Colonic mucosa (tissue), 4 donors: ENCODE measurements at regions not wholly inside any gene's neighbourhood (a gene's known extent, or its start where the extent isn't known, plus 50 kb on each side); places are given as distances from the start of the nearest gene placed in this dataset.

Experiments
- DNase-seq: peaks from one replicate; pipeline ENCODE4 v3.0.0-alpha.2; 2020
- H3K27ac ChIP-seq: fragments of 200-600 bp; one replicate; pipeline ENCODE4 v1.8.0; 2021
- H3K27me3 ChIP-seq: fragments of 200-600 bp; one replicate; pipeline ENCODE4 v1.8.0; 2021
- H3K36me3 ChIP-seq: fragments of 200-600 bp; one replicate; pipeline ENCODE4 v1.8.0; 2021
- H3K4me1 ChIP-seq: fragments of 200-600 bp; one replicate; pipeline ENCODE4 v1.8.0; 2021; ENCODE audit warnings: mild to moderate bottlenecking
- H3K4me3 ChIP-seq: fragments of 200-600 bp; one replicate; pipeline ENCODE4 v1.8.0; 2021
- H3K9ac ChIP-seq, 2 donors: one replicate each; pipeline ENCODE4 v1.7.0; 2013; ENCODE audit warnings: control low read depth in 2 of 2, low read depth in 2 of 2, low read length in 2 of 2
- H3K9me3 ChIP-seq: fragments of 200-600 bp; one replicate; pipeline ENCODE4 v1.8.0; 2021
- CTCF ChIP-seq: fragments of 200-600 bp; IDR thresholded peaks from one replicate; pipeline ENCODE4 v1.8.0; 2022; ENCODE audit warnings: antibody characterized with exemption, mild to moderate bottlenecking
- intact Hi-C: fragments of 100-400 bp; cut with DNase I; formaldehyde crosslinking; loops from one replicate; pipeline ENCODE4 v1.14.1; 2022
- donor health status: healthy.
- donor health status: DM: no; HTN: no; CAD: no.
- donor health status: DM: no; HTN: no; CAD: no.

- Histone ChIP-seq H3K9ac (no peak overlapping the region), H3K27ac (no peak overlapping the region), H3K9me3 (no peaks in the 10 kb centered on the region), H3K36me3 (no peaks in the 10 kb centered on the region), H3K27me3 (no peaks in the 10 kb centered on the region), H3K4me1 (no peaks in the 10 kb centered on the region), H3K4me3 (no peak overlapping the region)
- intact Hi-C loops, result no loop called here
- DNase-seq, result no peak
- TF ChIP-seq CTCF, result no peak
Measured at GRCh38 chr9:115481769-115482168, 363.8 kb upstream of the TNC start.

- Histone ChIP-seq H3K27ac (no peak overlapping the region), H3K36me3 (no peaks in the 10 kb centered on the region), H3K9me3 (no peaks in the 10 kb centered on the region), H3K9ac (no peak overlapping the region), H3K4me3 (no peak overlapping the region), H3K27me3 (no peaks in the 10 kb centered on the region), H3K4me1 (no peaks in the 10 kb centered on the region)
- intact Hi-C loops, result no loop called here
- TF ChIP-seq CTCF, result no peak
- DNase-seq, result no peak
Measured at GRCh38 chr9:115482747-115483146, 364.8 kb upstream of the TNC start.

GRCh38 chr9:115492869-115493268, 374.9 kb upstream of the TNC start:
- Histone ChIP-seq H3K27ac (no peak overlapping the region), H3K9ac (no peak overlapping the region), H3K36me3 (no peaks in the 10 kb centered on the region), H3K9me3 (no peaks in the 10 kb centered on the region), H3K4me3 (no peak overlapping the region), H3K4me1 (no peaks in the 10 kb centered on the region), H3K27me3 (no peaks in the 10 kb centered on the region)
- no peak for DNase-seq
- no peak for TF ChIP-seq CTCF
- intact Hi-C loops, result no loop called here

GRCh38 chr9:115494393-115494792, 376.4 kb upstream of the TNC start:
- no peak for TF ChIP-seq CTCF
- no peaks in the 10 kb centered on the region for H3K27me3 ChIP-seq
- no peaks in the 10 kb centered on the region for H3K9me3 ChIP-seq
- DNase-seq, result no peak
- intact Hi-C loops, result no loop called here
- no peaks in the 10 kb centered on the region for H3K4me1 ChIP-seq
- H3K4me3 ChIP-seq, result no peak overlapping the region
- H3K36me3 ChIP-seq, result no peaks in the 10 kb centered on the region
- H3K9ac ChIP-seq, result no peak overlapping the region
- no peak overlapping the region for H3K27ac ChIP-seq

GRCh38 chr9:115495052-115495635, 377.2 kb upstream of the TNC start:
- Histone ChIP-seq H3K27me3 (no peaks in the 10 kb centered on the region), H3K9me3 (no peaks in the 10 kb centered on the region), H3K27ac (no peak overlapping the region), H3K9ac (no peak overlapping the region), H3K36me3 (no peaks in the 10 kb centered on the region), H3K4me3 (no peak overlapping the region), H3K4me1 (no peaks in the 10 kb centered on the region)
- DNase-seq, result no peak
- intact Hi-C loops, result no loop called here
- TF ChIP-seq CTCF, result no peak
